HG03108 (cell line): ENCODE measurements at regions not wholly inside any gene's neighbourhood (a gene's known extent, or its start where the extent isn't known, plus 50 kb on each side); places are given as distances from the start of the nearest gene placed in this dataset.

Experiments used
- ATAC-seq: cut with Tn5 transposase; IDR thresholded peaks from one replicate; pipeline ENCODE4 v1.9.1; 2021; ENCODE audit warnings: moderate library complexity; ENCODE audit not compliant: unreplicated experiment

- no peak for ATAC-seq
These were observed 96.3 kb upstream of the RNF152 start for GRCh38 chr18:61989138-61989537.

DNA sequence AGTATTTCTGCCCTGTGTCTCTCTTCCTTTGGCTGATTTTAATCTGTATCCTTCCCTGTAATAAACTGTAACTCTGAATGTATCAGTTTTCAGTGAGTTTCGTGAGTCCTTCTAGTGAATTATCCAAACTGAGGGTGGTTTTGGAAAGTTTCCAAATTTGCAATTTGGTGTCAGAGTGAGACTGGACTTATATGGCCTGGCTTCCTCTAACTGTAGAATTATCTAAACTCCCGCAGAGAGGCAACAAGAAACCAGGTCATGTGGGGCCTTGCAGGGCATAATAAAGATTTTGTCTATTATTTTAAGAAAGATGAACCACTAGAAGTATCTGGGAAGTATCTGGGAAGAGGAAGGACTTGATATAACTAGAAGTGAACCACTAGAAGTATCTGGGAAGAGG lies 95.3 kb upstream of the RNF152 start:
- ATAC-seq: no peak

DNA sequence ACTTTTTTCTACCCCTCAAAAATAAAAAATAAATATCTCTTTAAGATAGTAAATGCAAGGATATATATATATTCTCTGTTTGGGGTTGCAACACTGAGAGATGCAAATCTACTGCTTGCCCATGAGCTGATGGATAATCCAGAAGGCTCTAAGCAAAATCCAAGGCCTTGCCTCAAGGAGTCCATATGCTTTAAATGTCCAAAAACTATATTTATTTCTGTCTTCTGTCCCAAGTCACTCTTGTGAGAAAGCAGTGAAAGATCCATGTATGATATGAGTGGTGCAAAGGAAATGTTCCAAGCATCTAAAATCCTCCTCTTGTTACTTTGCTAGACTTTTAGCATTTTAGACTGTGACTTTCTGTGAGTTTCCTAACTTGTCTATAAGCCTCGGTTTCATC lies 92.9 kb upstream of the RNF152 start:
- no peak for ATAC-seq

GRCh38 chr18:61984349-61984748 lies 91.5 kb upstream of the RNF152 start:
- no peak for ATAC-seq

- ATAC-seq: no peak
These were observed 89.7 kb upstream of the RNF152 start for GRCh38 chr18:61982475-61982874.

- no peak for ATAC-seq
These were observed 87.5 kb upstream of the RNF152 start for GRCh38 chr18:61980355-61980754.

DNA sequence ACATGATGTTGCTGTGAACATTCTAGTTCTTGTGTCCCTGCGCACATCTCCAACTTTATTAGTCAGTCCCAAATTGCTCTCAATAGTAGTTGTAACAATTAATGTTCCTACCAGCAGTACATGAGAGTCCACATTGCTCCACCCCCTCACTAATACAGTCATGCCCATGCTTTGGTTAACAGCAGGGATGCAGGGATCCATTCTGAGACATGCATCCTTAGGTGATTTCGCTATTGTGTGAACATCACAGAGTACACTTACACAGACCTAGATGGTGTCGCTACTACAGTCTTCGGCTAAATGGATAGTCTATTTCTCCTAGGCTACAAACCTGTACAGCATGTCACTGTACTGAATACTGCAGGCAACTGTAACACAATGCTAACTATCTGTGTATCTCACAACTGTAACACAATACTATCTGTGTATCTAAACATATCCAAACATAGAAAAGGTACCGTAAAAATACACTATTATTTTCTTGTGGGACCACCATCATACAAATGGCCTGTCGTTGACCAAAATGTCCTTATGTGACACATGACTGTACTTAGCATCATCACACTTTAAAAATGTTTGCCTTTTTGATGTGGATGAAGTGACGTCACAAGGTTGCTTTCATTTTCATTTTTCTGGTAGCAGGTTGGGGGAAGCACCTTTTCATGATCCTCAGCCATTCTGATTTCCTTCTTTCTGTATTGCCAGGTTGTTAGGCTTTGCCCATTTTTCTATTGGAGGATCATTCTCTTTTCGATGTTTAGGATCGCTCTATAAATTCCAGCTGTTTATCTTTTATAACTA lies 82.9 kb upstream of the RNF152 start:
- ATAC-seq: no peak

DNA sequence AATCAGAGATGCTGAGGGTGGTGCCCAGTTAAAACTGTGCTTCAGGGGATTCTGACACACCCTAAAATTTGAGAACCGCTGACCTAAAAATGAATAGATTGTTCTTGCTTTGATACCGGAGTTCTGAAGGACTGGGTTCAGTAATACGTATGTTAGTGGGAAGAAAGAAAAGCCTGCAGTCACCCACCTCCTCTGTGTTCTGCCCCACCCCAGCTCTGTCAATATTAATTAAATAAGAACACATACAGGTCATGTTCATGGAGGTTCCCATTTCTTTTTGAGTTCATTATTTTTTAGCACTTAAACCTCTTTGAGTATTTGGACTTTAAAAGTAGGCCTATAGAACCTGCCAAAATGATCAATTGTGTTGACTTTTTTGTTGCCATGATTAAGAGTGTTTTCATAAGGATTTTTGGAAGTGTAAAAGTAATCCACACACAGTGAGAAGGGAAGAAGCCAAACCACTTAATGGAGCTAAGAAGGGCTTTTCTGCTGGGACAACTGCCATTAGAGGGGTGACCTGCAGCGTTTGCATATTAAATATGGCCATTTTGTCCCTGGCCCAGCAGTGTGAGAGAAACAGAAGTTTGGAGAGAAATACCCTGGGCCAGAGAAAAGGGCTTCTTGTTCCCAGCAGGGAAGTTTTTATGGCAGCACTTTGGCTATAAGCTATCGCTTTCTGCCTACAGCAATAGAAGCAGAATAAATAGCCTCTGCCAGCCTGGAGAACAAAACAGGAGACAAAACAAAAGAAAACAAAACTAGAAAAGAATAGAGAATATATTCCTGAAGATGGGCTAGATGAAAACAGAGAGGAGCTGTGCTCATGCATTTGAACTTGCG lies 80.7 kb upstream of the RNF152 start:
- no peak for ATAC-seq

DNA sequence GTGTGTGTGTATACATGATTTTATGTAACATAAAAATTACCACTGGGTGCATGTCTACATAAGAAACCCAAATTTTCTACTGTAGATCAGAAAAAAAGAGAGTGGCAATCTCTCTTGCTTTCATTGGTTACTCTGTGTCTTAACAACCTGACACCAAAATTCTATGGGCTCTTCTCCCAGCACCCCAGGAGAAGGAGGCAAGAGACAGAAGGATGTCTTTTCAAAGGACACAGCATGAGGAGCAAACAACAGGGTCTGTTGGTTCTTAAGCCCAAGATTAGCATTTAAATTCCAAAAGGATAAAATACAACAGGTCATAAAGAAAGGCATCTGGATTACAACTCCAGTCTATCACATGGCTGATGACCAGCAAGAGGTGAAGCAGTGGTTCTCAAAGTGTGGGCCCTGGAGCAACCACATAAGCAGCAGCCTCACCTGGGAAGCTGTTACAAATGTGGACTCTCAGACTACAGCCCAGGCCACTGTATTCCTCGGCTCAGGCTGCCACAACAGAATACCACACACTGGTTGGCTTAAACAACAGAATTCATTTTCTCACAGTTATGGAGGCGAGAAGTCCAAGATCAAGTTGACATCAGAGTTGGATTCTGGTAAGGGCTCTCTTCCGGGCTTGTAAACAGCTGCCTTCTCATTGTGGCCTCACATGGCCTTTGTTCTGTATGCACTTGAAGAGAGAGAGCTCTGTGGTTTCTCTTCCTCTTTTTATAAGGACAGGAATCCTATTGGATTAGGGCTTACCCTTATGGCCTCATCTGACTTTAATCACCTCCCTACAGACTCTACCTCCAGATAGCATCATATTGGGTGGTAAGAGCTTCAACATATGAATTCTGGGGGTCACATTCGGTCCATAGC lies 79.8 kb upstream of the RNF152 start:
- peak; percentile 73 for ATAC-seq

GRCh38 chr18:61967252-61967891 lies 74.6 kb upstream of the RNF152 start:
- ATAC-seq: no peak

DNA sequence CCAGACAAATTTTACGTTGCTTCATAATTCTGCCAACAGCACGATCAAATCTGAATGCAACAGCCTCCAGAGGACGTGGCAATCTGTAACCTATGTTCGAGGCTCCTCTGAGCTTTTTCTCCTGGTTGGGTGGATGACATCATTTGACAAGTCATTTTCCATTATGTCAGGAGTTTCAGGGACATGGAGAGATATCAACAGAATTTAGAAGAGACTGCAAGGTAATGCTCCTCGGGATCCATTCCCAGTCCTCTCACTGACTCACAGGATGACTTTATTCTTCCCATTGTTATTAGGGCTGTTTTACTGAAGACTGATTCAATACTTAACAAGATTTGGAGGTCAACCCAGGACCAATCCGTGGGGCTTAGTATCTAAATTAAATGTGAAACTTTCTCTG lies 72.5 kb upstream of the RNF152 start:
- ATAC-seq: no peak

DNA sequence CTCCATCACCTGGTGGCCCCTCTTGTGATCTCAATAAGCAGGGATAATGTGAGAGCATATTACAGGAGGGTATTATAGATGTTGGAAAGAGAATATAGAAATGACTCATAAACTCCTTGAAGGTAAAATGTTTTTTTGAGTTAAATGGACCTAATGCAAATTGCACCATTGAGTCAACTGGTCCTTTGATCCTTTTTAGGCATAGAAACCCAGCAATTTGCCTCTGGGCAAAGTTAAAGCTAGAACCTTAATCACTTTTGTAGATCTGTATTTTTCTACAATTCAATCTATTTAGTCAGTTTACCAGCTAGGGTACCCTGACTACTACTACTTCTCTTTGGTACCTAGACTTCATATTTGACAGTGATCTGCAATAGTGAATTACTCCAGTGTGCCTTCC lies 71.8 kb upstream of the RNF152 start:
- ATAC-seq: no peak

DNA sequence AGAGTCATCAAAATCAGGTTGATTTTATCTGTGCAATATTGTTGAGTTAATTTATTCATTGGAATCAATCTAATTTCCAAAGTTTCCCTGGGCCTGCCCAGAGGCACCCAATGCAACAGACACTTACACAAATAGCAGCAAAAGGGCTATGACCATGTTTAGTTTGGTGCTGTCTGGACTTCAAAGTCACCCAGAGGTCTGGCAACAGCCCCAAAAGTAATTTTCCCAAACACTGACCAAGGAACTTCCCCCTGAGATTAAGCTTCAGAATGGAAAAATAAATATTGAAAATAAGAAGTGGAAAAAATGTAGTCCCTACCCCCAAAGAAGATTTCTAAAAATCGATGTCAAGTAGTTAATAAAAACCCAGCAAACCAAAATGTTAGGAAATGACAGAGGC lies 70.9 kb upstream of the RNF152 start:
- no peak for ATAC-seq

DNA sequence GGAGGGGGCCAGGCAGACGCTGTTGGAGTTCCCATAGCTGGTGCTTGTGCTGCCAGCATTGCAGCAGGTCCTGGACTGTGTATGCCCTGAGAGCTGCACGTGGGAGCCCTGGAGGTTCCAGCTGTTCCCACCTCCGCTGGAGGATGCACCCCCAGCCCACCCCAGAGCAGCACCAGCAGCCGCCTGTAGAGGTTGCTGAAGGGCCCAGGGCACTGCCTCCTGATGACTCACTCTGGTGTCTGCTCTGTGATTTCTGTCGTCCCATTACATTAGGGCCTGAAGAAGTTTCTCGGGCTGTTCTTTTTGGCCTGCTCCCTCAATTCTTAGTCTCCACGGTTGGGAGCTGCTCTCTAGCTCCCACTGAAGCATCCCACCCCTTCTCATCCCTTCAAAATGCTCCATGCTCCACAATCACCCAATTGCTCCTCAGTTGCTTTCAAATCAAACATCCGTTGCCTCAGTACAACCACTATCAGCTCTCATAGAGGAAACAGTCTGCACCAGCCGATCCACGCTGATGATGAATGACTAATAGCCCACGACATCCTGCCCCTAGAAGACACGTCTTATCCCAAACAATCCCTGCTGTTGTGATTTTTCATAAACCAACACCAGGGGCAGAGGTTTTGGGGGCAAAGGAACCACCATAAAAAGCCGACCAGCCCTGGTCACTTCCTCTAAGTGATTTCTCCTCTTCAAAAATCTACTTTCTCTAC lies 65.2 kb upstream of the RNF152 start:
- ATAC-seq: no peak

DNA sequence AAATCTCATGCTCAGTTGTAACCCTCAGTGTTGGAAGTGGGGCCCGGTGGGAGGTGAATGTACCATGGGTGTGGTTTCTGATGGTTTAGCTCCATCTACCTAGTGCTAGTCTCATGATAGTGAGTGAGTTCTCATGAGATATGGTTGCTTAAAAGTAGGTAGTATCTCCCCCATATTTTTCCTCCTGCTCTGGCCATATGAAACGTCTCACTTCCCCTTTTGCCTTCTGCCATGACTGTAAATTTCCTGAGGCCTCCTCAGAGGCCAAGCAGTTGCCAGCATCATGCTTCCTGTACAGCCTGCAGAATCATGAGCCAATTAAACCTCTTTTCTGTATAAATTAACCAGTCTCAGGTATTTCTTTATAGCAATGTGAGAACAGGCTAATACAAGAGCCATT lies 62.8 kb upstream of the RNF152 start:
- peak; percentile 27 for ATAC-seq

GRCh38 chr18:61954096-61954746 lies 61.4 kb upstream of the RNF152 start:
- no peak for ATAC-seq

- no peak for ATAC-seq
These were observed 60.8 kb upstream of the RNF152 start for GRCh38 chr18:61953641-61954040.

DNA sequence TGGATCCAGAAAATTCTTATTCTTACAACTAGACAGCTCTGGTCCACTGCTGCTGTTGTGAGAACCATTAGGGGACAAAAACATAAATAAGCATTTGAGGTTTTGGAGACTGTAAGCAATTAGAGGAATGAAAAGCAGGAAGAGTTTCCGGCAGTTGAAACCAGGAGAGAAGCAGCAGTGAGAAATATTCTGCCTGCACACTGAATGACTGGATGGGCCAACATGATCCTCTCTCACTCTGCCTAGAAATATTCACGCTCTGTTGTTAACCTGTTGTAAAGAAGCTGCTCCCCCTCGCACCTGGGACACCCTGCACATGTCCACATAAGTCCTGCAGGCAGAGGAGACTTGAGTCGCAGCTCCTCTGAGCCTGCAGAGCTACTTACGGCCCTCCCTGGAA lies 60.4 kb upstream of the RNF152 start:
- ATAC-seq: no peak

DNA sequence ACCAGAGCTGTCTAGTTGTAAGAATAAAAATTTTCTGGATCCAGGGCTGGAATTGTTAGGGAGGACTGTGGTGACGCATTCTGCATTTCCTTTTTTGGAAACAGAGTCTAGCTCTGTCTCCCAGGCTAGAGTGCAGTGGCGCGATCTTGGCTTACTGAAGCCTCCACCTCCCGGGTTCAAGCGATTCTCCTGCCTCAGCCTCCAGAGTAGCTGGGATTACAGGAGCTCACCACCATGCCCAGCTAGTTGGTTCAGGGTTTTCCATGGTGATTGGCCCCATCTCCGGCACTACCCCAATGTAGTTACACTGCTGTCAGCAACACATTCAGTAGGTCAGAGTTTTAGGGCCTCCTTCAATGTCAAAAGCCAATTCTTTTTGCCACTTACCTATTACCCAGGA lies 58.6 kb upstream of the RNF152 start:
- ATAC-seq: no peak

GRCh38 chr18:61950371-61950770 lies 57.6 kb upstream of the RNF152 start:
- no peak for ATAC-seq
